WTC11 (cell line): ENCODE measurements at regions not wholly inside any gene's neighbourhood (a gene's known extent, or its start where the extent isn't known, plus 50 kb on each side); places are given as distances from the start of the nearest gene placed in this dataset.

Experiments
- ATF1 ChIP-seq: sonication (generic); formaldehyde crosslinking; IDR thresholded peaks from 2 replicates; pipeline ENCODE4 v1.8.1; 2023; ENCODE audit warnings: mild to moderate bottlenecking, moderate library complexity, missing genetic modification reagents
- CREM ChIP-seq: sonication (generic); formaldehyde crosslinking; IDR thresholded peaks from 2 replicates; pipeline ENCODE4 v1.8.1; 2022; ENCODE audit warnings: mild to moderate bottlenecking, missing genetic modification reagents, moderate library complexity
- E2F1 ChIP-seq: sonication (generic); formaldehyde crosslinking; IDR thresholded peaks from 2 replicates; pipeline ENCODE4 v1.8.0; 2022; ENCODE audit warnings: mild to moderate bottlenecking, missing genetic modification reagents
- ELF4 ChIP-seq: sonication (generic); formaldehyde crosslinking; IDR thresholded peaks from 2 replicates; pipeline ENCODE4 v1.8.1; 2022; ENCODE audit warnings: low read depth, mild to moderate bottlenecking, moderate library complexity, missing genetic modification reagents
- FOXK1 ChIP-seq: sonication (generic); formaldehyde crosslinking; IDR thresholded peaks from 2 replicates; pipeline ENCODE4 v1.8.0; 2022; ENCODE audit warnings: mild to moderate bottlenecking, moderate library complexity, missing genetic modification reagents
- FOXP1 ChIP-seq: sonication (generic); formaldehyde crosslinking; IDR thresholded peaks from 2 replicates; pipeline ENCODE4 v1.8.0; 2022; ENCODE audit warnings: missing genetic modification reagents, mild to moderate bottlenecking, moderate library complexity, borderline replicate concordance
- JUN ChIP-seq: sonication (generic); formaldehyde crosslinking; IDR thresholded peaks from 2 replicates; pipeline ENCODE4 v1.8.0; 2023; ENCODE audit warnings: mild to moderate bottlenecking, missing genetic modification reagents
- NFYB ChIP-seq: sonication (generic); formaldehyde crosslinking; conservative IDR thresholded peaks from 2 replicates; pipeline ENCODE4 v1.8.0; 2022; ENCODE audit warnings: low read depth, missing genetic modification reagents
- TCF7 ChIP-seq: sonication (generic); formaldehyde crosslinking; IDR thresholded peaks from 2 replicates; pipeline ENCODE4 v1.8.0; 2022; ENCODE audit warnings: mild to moderate bottlenecking, low read depth, missing genetic modification reagents, moderate library complexity
- ZNF263 ChIP-seq: sonication (generic); formaldehyde crosslinking; IDR thresholded peaks from 2 replicates; pipeline ENCODE4 v1.8.1; 2022; ENCODE audit warnings: low read depth, mild to moderate bottlenecking, moderate library complexity, missing genetic modification reagents
- ZNF425 ChIP-seq: fragments of 250-450 bp; sonication (Bioruptor Pico); conservative IDR thresholded peaks from 2 replicates; pipeline ENCODE4 v1.9.0; 2021; ENCODE audit warnings: mild to moderate bottlenecking
- TF ChIP-seq, protein P1 (sequence below): fragments of 200-600 bp; IDR thresholded peaks from 2 replicates; pipeline ENCODE4 v1.8.0; 2022; ENCODE audit warnings: antibody characterized with exemption

- TF ChIP-seq, protein P1, sequence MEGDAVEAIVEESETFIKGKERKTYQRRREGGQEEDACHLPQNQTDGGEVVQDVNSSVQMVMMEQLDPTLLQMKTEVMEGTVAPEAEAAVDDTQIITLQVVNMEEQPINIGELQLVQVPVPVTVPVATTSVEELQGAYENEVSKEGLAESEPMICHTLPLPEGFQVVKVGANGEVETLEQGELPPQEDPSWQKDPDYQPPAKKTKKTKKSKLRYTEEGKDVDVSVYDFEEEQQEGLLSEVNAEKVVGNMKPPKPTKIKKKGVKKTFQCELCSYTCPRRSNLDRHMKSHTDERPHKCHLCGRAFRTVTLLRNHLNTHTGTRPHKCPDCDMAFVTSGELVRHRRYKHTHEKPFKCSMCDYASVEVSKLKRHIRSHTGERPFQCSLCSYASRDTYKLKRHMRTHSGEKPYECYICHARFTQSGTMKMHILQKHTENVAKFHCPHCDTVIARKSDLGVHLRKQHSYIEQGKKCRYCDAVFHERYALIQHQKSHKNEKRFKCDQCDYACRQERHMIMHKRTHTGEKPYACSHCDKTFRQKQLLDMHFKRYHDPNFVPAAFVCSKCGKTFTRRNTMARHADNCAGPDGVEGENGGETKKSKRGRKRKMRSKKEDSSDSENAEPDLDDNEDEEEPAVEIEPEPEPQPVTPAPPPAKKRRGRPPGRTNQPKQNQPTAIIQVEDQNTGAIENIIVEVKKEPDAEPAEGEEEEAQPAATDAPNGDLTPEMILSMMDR, result no peak
- TF ChIP-seq FOXK1 (CRISPR knock-in tag), result no peak
- no peak for TF ChIP-seq ELF4 (CRISPR knock-in tag)
- TF ChIP-seq E2F1 (CRISPR knock-in tag), result no peak
- TF ChIP-seq ATF1 (CRISPR knock-in tag), result no peak
- no peak for TF ChIP-seq FOXP1 (CRISPR knock-in tag)
- TF ChIP-seq ZNF425 (CRISPR knock-in tag), result no peak
- TF ChIP-seq JUN (CRISPR knock-in tag), result no peak
- TF ChIP-seq TCF7 (CRISPR knock-in tag), result no peak
- TF ChIP-seq CREM (CRISPR knock-in tag), result no peak
- TF ChIP-seq ZNF263 (CRISPR knock-in tag), result no peak
- TF ChIP-seq NFYB, result no peak
These were observed 316.8 kb upstream of the CAMK1G start for GRCh38 chr1:209266590-209267205.
